Right lobe of liver (tissue), 6 donors: ENCODE measurements at regions not wholly inside any gene's neighbourhood (a gene's known extent, or its start where the extent isn't known, plus 50 kb on each side); places are given as distances from the start of the nearest gene placed in this dataset.

Source experiments
- ATAC-seq, 4 donors: fragments of 200-7000 bp; cut with Tn5 transposase; one replicate each; pipeline ENCODE4 v1.9.1; 2020; ENCODE audit warnings: mild to moderate bottlenecking in 4 of 4, moderate library complexity in 4 of 4
- DNase-seq, 3 donors: peaks; one replicate each; pipeline ENCODE4 v3.0.0-alpha.2; 2020
- H3K27ac ChIP-seq, 3 donors: fragments of 200-600 bp; one replicate each; pipeline ENCODE4 v1.8.0; 2022
- H3K27me3 ChIP-seq, 2 donors: fragments of 200-600 bp; one replicate each; pipeline ENCODE4 v1.8.0; 2022
- H3K36me3 ChIP-seq, 4 donors: fragments of 200-600 bp; sonication (generic) in 1 of 4; one replicate each; pipeline versions ENCODE4 v1.5.1 to v1.8.0; 2017 to 2022; ENCODE audit warnings: control low read depth in 1 of 4
- H3K4me1 ChIP-seq, 4 donors: fragments of 200-600 bp; sonication (generic) in 1 of 4; one replicate each; pipeline versions ENCODE4 v1.5.1 to v1.8.0; 2017 to 2022; ENCODE audit warnings: control low read depth in 1 of 4
- H3K4me3 ChIP-seq, 3 donors: fragments of 200-600 bp; one replicate each; pipeline ENCODE4 v1.8.0; 2022
- H3K9me3 ChIP-seq, 4 donors: fragments of 200-600 bp; sonication (generic) in 1 of 4; one replicate each; pipeline versions ENCODE4 v1.5.1 to v1.8.0; 2017 to 2022; ENCODE audit warnings: control low read depth in 1 of 4
- CTCF ChIP-seq, 4 donors: fragments of 200-600 bp in 3 of 4; fragments of 450-650 bp in 1 of 4; IDR thresholded peaks; one replicate each; pipeline versions ENCODE4 v1.5.1 to v1.8.0; 2016 to 2022; ENCODE audit warnings: antibody characterized with exemption in 4 of 4, mild to moderate bottlenecking in 2 of 4
- POLR2A ChIP-seq: fragments of 450-650 bp; IDR thresholded peaks from one replicate; pipeline ENCODE4 v1.6.1; 2017; ENCODE audit warnings: antibody characterized with exemption, mild to moderate bottlenecking
- WGBS: methylation state at CpG from one replicate; pipeline ENCODE4 v1.1.6; 2018; ENCODE audit warnings: low coverage, low lambda C conversion rate; ENCODE audit not compliant: insufficient coverage; ENCODE audit errors: missing lambda C conversion rate; 5-methylcytosine and 5-hydroxymethylcytosine counted together
- intact Hi-C, 2 donors: fragments of 100-400 bp; cut with DNase I; formaldehyde crosslinking; loops; one replicate each; pipeline versions ENCODE4 v1.11.2 to v1.14.1; 2022
- donor health status: DM: no; HTN: yes; CAD: no.
- donor health status: DM: no; HTN: no; CAD: no.
- donor health status: DM: no; HTN: no; CAD: no.
- donor health status: DM: no; HTN: yes; CAD: no.
- donor health status: DM: no; HTN: yes; CAD: no.

- intact Hi-C loops, result no loop called here
- Histone ChIP-seq H3K27me3 (no peaks in the 10 kb centered on the region), H3K27ac (no peak overlapping the region), H3K36me3 (no peaks in the 10 kb centered on the region), H3K9me3 (no peaks in the 10 kb centered on the region), H3K4me3 (no peak overlapping the region), H3K4me1 (no peaks in the 10 kb centered on the region)
- DNase-seq, result no peak
- TF ChIP-seq CTCF (IDR thresholded peaks at IDR 0.05) (no peak), POLR2A (no peak)
- whole genome bisulfite sequencing, result 56% methylated on average over 8 of the region's 9 CpGs
- no peak for ATAC-seq
Measured at GRCh38 chr6:54730767-54731630, 115.6 kb upstream of the FAM83B start.

- ATAC-seq (peak; percentile 21 to 56 (median 38)), DNase-seq (peak in 1 of 3 donors; percentile 55)
- no peaks in the 10 kb centered on the region for H3K27me3 ChIP-seq
- intact Hi-C loops, result no loop called here
- WGBS, result no CpG with 5 or more reads among the region's 3 CpGs
- H3K4me1 ChIP-seq, result no peaks in the 10 kb centered on the region
- H3K9me3 ChIP-seq, result no peaks in the 10 kb centered on the region
- TF ChIP-seq POLR2A, result no peak
- peak in 3 of 4 donors; percentile 17 to 31 (median 20) for TF ChIP-seq CTCF (IDR thresholded peaks at IDR 0.05)
- H3K4me3 ChIP-seq, result no peak overlapping the region
- H3K36me3 ChIP-seq, result no peaks in the 10 kb centered on the region
- no peak overlapping the region for H3K27ac ChIP-seq
Measured at GRCh38 chr6:54737247-54737646, 109.3 kb upstream of the FAM83B start.

GRCh38 chr6:54747955-54748354 is 98.6 kb upstream of the FAM83B start:
- H3K4me1 ChIP-seq, result no peaks in the 10 kb centered on the region
- H3K36me3 ChIP-seq, result no peaks in the 10 kb centered on the region
- H3K9me3 ChIP-seq, result no peaks in the 10 kb centered on the region
- ATAC-seq (no peak), DNase-seq (no peak)
- no peaks in the 10 kb centered on the region for H3K27me3 ChIP-seq
- WGBS, result 43% methylated on average over 1 of the region's 1 CpG
- no peak overlapping the region for H3K4me3 ChIP-seq
- H3K27ac ChIP-seq, result no peak overlapping the region
- TF ChIP-seq CTCF (IDR thresholded peaks at IDR 0.05) (no peak), POLR2A (no peak)
- intact Hi-C loops, result no loop called here

- Histone ChIP-seq H3K4me1 (no peaks in the 10 kb centered on the region), H3K36me3 (no peaks in the 10 kb centered on the region), H3K9me3 (no peaks in the 10 kb centered on the region), H3K27ac (no peak overlapping the region), H3K4me3 (no peak overlapping the region), H3K27me3 (no peaks in the 10 kb centered on the region)
- TF ChIP-seq CTCF (IDR thresholded peaks at IDR 0.05) (no peak), POLR2A (no peak)
- 50% methylated on average over 1 of the region's 1 CpG for WGBS
- no peak for DNase-seq
- intact Hi-C loops, result no loop called here
- ATAC-seq, result no peak
Measured at GRCh38 chr6:54754406-54754805, 92.2 kb upstream of the FAM83B start.
